Ovary (tissue), 7 donors: ENCODE measurements at regions not wholly inside any gene's neighbourhood (a gene's known extent, or its start where the extent isn't known, plus 50 kb on each side); places are given as distances from the start of the nearest gene placed in this dataset.
"Not testable (repeated sequence)": the region's sequence is repeated elsewhere in the genome, so short reads cannot be mapped to it uniquely, and the experiment has no call there.

Source experiments
- DNase-seq, 5 donors: peaks; one replicate each; pipeline ENCODE4 v3.0.0-alpha.2; 2019 to 2020
- H3K27ac ChIP-seq, 2 donors: fragments of 200-600 bp; one replicate each; pipeline versions ENCODE4 v1.5.1 to v1.8.0; 2019 to 2022
- H3K27me3 ChIP-seq: fragments of 200-600 bp; one replicate; pipeline ENCODE4 v1.8.0; 2022
- H3K36me3 ChIP-seq: fragments of 200-600 bp; sonication (generic); one replicate; pipeline ENCODE4 v1.5.1; 2019
- H3K4me1 ChIP-seq: one replicate; pipeline ENCODE4 v1.8.1; 2013; ENCODE audit warnings: mild to moderate bottlenecking, moderate library complexity; ENCODE audit not compliant: insufficient read depth
- H3K4me3 ChIP-seq: fragments of 200-600 bp; sonication (generic); one replicate; pipeline ENCODE4 v1.5.1; 2017
- H3K9me3 ChIP-seq, 2 donors: fragments of 200-600 bp in 1 of 2; sonication (generic) in 1 of 2; one replicate each; pipeline versions ENCODE4 v1.5.1 to v1.8.1; 2013 to 2019; ENCODE audit warnings: mild to moderate bottlenecking in 1 of 2, moderate library complexity in 1 of 2
- CTCF ChIP-seq, 3 donors: fragments of 450-650 bp in 2 of 3; fragments of 200-600 bp in 1 of 3; IDR thresholded peaks; one replicate each; pipeline versions ENCODE4 v1.5.1 to v1.8.0; 2016 to 2022; ENCODE audit warnings: antibody characterized with exemption in 3 of 3, mild to moderate bottlenecking in 1 of 3
- EP300 ChIP-seq: sonication (generic); formaldehyde crosslinking; IDR thresholded peaks from one replicate; pipeline ENCODE4 v1.6.1; 2017; ENCODE audit warnings: antibody characterized with exemption
- POLR2A ChIP-seq: fragments of 450-650 bp; IDR thresholded peaks from one replicate; pipeline ENCODE4 v1.6.1; 2017; ENCODE audit warnings: antibody characterized with exemption, mild to moderate bottlenecking, moderate library complexity
- WGBS, 3 donors: extraction: QIAGEN DNeasy Blood & Tissue Kit in 1 of 3; methylation state at CpG; one replicate each; pipeline versions ENCODE4 v1.1.5 to v1.1.7; 2013 to 2017; 5-methylcytosine and 5-hydroxymethylcytosine counted together
- intact Hi-C, 4 donors: fragments of 100-400 bp; cut with DNase I; formaldehyde crosslinking; loops; one replicate each; pipeline versions ENCODE4 v1.11.0 to v1.15.1; 2022 to 2023
- donor health status: DM: no; HTN: no; CAD: no; lungs with moderate emphysema.
- donor health status: DM: no; HTN: no; CAD: no.
- donor health status: Bipolar disorder and iron deficiency.
- donor health status: DM: no; HTN: no; CAD: no.
- donor health status: DM: yes; HTN: yes; CAD: no.

GRCh38 chr12:85425926-85426325, 145.9 kb downstream of the ALX1 start:
- H3K27ac ChIP-seq: no peak overlapping the region
- intact Hi-C loops: no loop called here
- 61 to 78% (median 69%) methylated on average over 4 of the region's 4 CpGs for WGBS, 3 donors
- H3K27me3 ChIP-seq: no peaks in the 10 kb centered on the region
- H3K36me3 ChIP-seq: no peaks in the 10 kb centered on the region
- TF ChIP-seq POLR2A (no peak), EP300 (no peak), CTCF (IDR thresholded peaks at IDR 0.05) (no peak)
- no peaks in the 10 kb centered on the region for H3K9me3 ChIP-seq
- no peak for DNase-seq
- no peaks in the 10 kb centered on the region for H3K4me1 ChIP-seq
- H3K4me3 ChIP-seq: no peak overlapping the region

- DNase-seq, intact Hi-C loops, H3K36me3 ChIP-seq, H3K27me3 ChIP-seq, H3K4me1 ChIP-seq, H3K9me3 ChIP-seq, H3K27ac ChIP-seq, H3K4me3 ChIP-seq: not testable (repeated sequence)
Observed at GRCh38 chr12:85433148-85433547, 153.1 kb downstream of the ALX1 start.

GRCh38 chr12:85440271-85440670, 160.3 kb downstream of the ALX1 start:
- 76 to 82% (median 78%) methylated on average over 1 of the region's 1 CpG for WGBS, 3 donors
- no peaks in the 10 kb centered on the region for H3K36me3 ChIP-seq
- no peak for DNase-seq
- no peaks in the 10 kb centered on the region for H3K9me3 ChIP-seq
- H3K4me3 ChIP-seq: no peak overlapping the region
- no peak overlapping the region for H3K27ac ChIP-seq
- H3K27me3 ChIP-seq: no peaks in the 10 kb centered on the region
- intact Hi-C loops: no loop called here
- TF ChIP-seq POLR2A: no peak
- TF ChIP-seq CTCF (IDR thresholded peaks at IDR 0.05): no peak
- no peak for TF ChIP-seq EP300
- no peaks in the 10 kb centered on the region for H3K4me1 ChIP-seq

DNA sequence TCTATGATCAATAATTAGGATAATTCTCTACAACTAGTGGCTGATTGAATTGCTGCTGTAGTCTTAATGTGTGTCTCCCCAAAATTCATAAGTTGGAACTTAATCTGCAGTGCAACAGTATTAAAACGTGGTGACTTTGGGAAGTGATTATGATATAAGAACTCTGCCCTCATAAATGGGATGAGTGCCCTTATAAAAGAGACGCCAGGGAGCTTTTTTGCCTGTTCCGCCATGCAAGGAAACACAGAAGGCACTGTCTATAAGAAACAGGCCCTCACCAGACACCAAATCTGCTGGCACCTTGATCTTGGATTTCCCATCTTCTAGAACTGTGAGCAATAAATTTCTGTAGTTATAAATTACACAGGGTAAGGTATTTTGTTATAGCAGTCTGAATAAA, 161.0 kb downstream of the ALX1 start:
- Histone ChIP-seq H3K27ac (no peak overlapping the region), H3K4me3 (no peak overlapping the region), H3K4me1 (no peaks in the 10 kb centered on the region), H3K36me3 (no peaks in the 10 kb centered on the region), H3K9me3 (no peaks in the 10 kb centered on the region), H3K27me3 (no peaks in the 10 kb centered on the region)
- intact Hi-C loops: no loop called here
- TF ChIP-seq POLR2A (no peak), EP300 (no peak), CTCF (IDR thresholded peaks at IDR 0.05) (no peak)
- DNase-seq: no peak
- WGBS, 3 donors: 74 to 87% (median 81%) methylated on average over 3 of the region's 3 CpGs

- intact Hi-C loops: no loop called here
- 66 to 74% (median 67%) methylated on average over 1 of the region's 1 CpG for WGBS, 3 donors
Observed at GRCh38 chr12:85441741-85442140, 161.7 kb downstream of the ALX1 start.

More at GRCh38 chr12:85441741-85442140, 161.7 kb downstream of the ALX1 start:
- H3K27ac ChIP-seq: no peak overlapping the region
- H3K27me3 ChIP-seq: no peaks in the 10 kb centered on the region
- H3K9me3 ChIP-seq: no peaks in the 10 kb centered on the region
- no peak for DNase-seq
- no peaks in the 10 kb centered on the region for H3K4me1 ChIP-seq
- no peaks in the 10 kb centered on the region for H3K36me3 ChIP-seq
- TF ChIP-seq CTCF (IDR thresholded peaks at IDR 0.05) (no peak), EP300 (no peak), POLR2A (no peak)
- no peak overlapping the region for H3K4me3 ChIP-seq
